HepG2 (cell line): ENCODE measurements at regions not wholly inside any gene's neighbourhood (a gene's known extent, or its start where the extent isn't known, plus 50 kb on each side); places are given as distances from the start of the nearest gene placed in this dataset.

Experiments used
- ATAC-seq: fragments of 200-7000 bp; cut with Tn5 transposase; 3 replicates; pipeline ENCODE4 v1.9.1; 2020; ENCODE audit warnings: mild to moderate bottlenecking, moderate library complexity
- BruUV-seq: library from RNA; stranded (reverse); fragments of 400-500 nt; replicated peaks from 2 replicates; lab custom pipeline; 2021; lab: Mats Ljungman, UMichigan
- CTCF ChIA-PET: fragments of 300-600 bp; formaldehyde crosslinking; extraction: SDS; loops from one replicate; lab custom pipeline; 2021; ENCODE audit warnings: low total read pairs, inconsistent platforms, low intra/inter-chr PET ratio; lab: Yijun Ruan, JAX
- POLR2A ChIA-PET: fragments of 350-600 bp; sonication (Branson Sonifier 250); formaldehyde crosslinking; loops from one replicate; lab custom pipeline; 2020; ENCODE audit warnings: antibody characterized with exemption, inconsistent platforms; lab: Yijun Ruan, JAX
- DNase-seq: peaks from one replicate; pipeline ENCODE4 v3.0.0-alpha.2; 2015; ENCODE audit warnings: low spot score
- FAIRE-seq: peaks from 3 replicates; lab custom pipeline; 2011; peaks lifted over from hg19 to GRCh38; lab: Jason Lieb, UNC
- H2AFZ ChIP-seq: one replicate; pipeline ENCODE4 v1.6.1; 2011; ENCODE audit warnings: low read length, inconsistent platforms
- H3K27ac ChIP-seq: fragments of 300-600 bp; 3 replicates; pipeline ENCODE4 v1.8.0; 2011; ENCODE audit warnings: mixed run types, mild to moderate bottlenecking, mixed read lengths, low read length, inconsistent platforms; ENCODE audit not compliant: insufficient read depth; ENCODE audit errors: extremely low read length
- H3K27me3 ChIP-seq, 2 experiments: fragments of 200-600 bp in 1 of 2; 2 replicates in 1 of 2; 3 replicates in 1 of 2; pipeline versions ENCODE4 v1.6.0 to v1.8.0; 2011; ENCODE audit warnings: low read length in 2 of 2, mild to moderate bottlenecking in 2 of 2, moderate library complexity in 2 of 2, inconsistent platforms in 1 of 2; ENCODE audit not compliant: insufficient read depth in 2 of 2, control insufficient read depth in 1 of 2
- H3K36me3 ChIP-seq, 2 experiments: fragments of 200-600 bp in 1 of 2; replicated peaks in 1 of 2; 2 replicates in 1 of 2; 3 replicates in 1 of 2; pipeline versions ENCODE4 v1.5.1 to v1.8.0; 2011; ENCODE audit warnings: low read length in 2 of 2, inconsistent platforms in 1 of 2; ENCODE audit not compliant: insufficient read depth in 2 of 2, control insufficient read depth in 1 of 2
- H3K4me1 ChIP-seq: 2 replicates; pipeline ENCODE4 v1.5.1; 2012; ENCODE audit warnings: low read length, inconsistent platforms; ENCODE audit not compliant: insufficient read depth
- H3K4me2 ChIP-seq: 2 replicates; pipeline ENCODE4 v1.6.0; 2011; ENCODE audit warnings: low read depth, low read length, inconsistent platforms
- H3K4me3 ChIP-seq, 3 experiments: fragments of 200-600 bp in 1 of 3; sonication (generic), shearing (Covaris generic) in 1 of 3; replicated peaks in 1 of 3; 2 replicates each; pipeline ENCODE4 v1.5.1; 2011 to 2016; ENCODE audit warnings: low read length in 3 of 3, inconsistent platforms in 2 of 3, low read depth in 2 of 3, mild to moderate bottlenecking in 2 of 3, control low read depth in 1 of 3, mixed read lengths in 1 of 3; ENCODE audit not compliant: insufficient read depth in 1 of 3
- H3K79me2 ChIP-seq: one replicate; pipeline ENCODE4 v1.6.1; 2011; ENCODE audit warnings: low read length, inconsistent platforms; ENCODE audit not compliant: insufficient read depth
- H3K9ac ChIP-seq: 2 replicates; pipeline ENCODE4 v1.6.0; 2011; ENCODE audit warnings: mild to moderate bottlenecking, low read depth, low read length, inconsistent platforms; ENCODE audit not compliant: insufficient read depth
- H3K9me3 ChIP-seq: 2 replicates; pipeline ENCODE4 v1.5.1; 2012; ENCODE audit warnings: mild to moderate bottlenecking, low read length
- H4K20me1 ChIP-seq: 2 replicates; pipeline ENCODE4 v1.6.0; 2011; ENCODE audit warnings: inconsistent platforms, mild to moderate bottlenecking, low read length, moderate library complexity; ENCODE audit not compliant: insufficient read depth
- ATF7 ChIP-seq, 2 experiments: fragments of 450-650 bp in 1 of 2; sonication (generic) in 1 of 2; formaldehyde crosslinking in 1 of 2; IDR thresholded peaks; 2 replicates each; pipeline versions ENCODE4 v1.4.0 to v1.6.1; 2016 to 2020; ENCODE audit warnings: antibody characterized with exemption in 1 of 2, mild to moderate bottlenecking in 1 of 2, missing genetic modification reagents in 1 of 2
- ELF3 ChIP-seq: IDR thresholded peaks from 2 replicates; pipeline ENCODE4 v1.6.1; 2016; ENCODE audit warnings: missing genetic modification reagents, missing compliant biosample characterization
- MAFK ChIP-seq, 2 experiments: IDR thresholded peaks in 1 of 2; conservative IDR thresholded peaks in 1 of 2; 2 replicates each; pipeline ENCODE4 v1.6.1; 2011; ENCODE audit warnings: improper control_type of control experiment in 2 of 2, low read length in 2 of 2
- PBX3 ChIP-seq: sonication (generic); formaldehyde crosslinking; IDR thresholded peaks from 2 replicates; pipeline ENCODE4 v1.8.1; 2023; ENCODE audit warnings: missing genetic modification reagents, inconsistent platforms, borderline replicate concordance
- ZFP37 ChIP-seq: sonication (generic); formaldehyde crosslinking; IDR thresholded peaks from 2 replicates; pipeline ENCODE4 v1.4.0; 2020; ENCODE audit warnings: missing genetic modification reagents, borderline replicate concordance
- ZFP90 ChIP-seq: sonication (generic); formaldehyde crosslinking; IDR thresholded peaks from 2 replicates; pipeline ENCODE4 v1.8.0; 2022; ENCODE audit warnings: missing genetic modification reagents, mild to moderate bottlenecking, inconsistent platforms, borderline replicate concordance
- WGBS: methylation state at CpG from one replicate; pipeline ENCODE4 v1.1.6; 2017; ENCODE audit warnings: low lambda C conversion rate; 5-methylcytosine and 5-hydroxymethylcytosine counted together
- in situ Hi-C: cut with HindIII; loops from 2 replicates; pipeline ENCODE4 v1.10.0; 2017; ENCODE audit warnings: low pct_unique_long_range_greater_than_20kb; ENCODE audit not compliant: extremely low pct_ligation_motif_present
- intact Hi-C: fragments of 100-400 bp; cut with micrococcal nuclease; formaldehyde crosslinking; loops from one replicate; pipeline ENCODE4 v1.10.0; 2022; ENCODE audit not compliant: unreplicated experiment
- TF ChIP-seq, protein P1 (sequence below): sonication (generic); formaldehyde crosslinking; IDR thresholded peaks from 2 replicates; pipeline ENCODE4 v1.4.0; 2020; ENCODE audit warnings: missing genetic modification reagents

DNA sequence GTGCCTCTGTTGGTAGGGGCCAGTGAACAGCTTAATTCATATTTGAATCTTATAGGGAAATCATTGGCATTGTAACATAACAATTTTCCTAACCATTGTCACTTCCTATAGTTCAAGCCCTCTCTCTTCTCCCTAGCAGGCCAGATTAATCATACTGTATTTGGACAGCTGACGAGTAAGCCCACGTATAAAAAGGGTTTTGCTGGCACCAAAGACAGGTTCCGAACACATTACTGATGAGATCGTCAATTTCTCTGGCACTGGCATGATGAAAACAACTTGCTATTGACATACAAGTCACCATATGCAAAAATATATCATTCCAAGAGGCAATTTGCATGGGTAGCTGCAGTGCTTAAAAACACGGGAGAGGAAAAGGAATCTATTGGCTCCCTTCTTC is 891.1 kb upstream of the AUTS2 start:
- H3K36me3 ChIP-seq = no peaks in the 10 kb centered on the region
- TF ChIP-seq ZFP37 (CRISPR knock-in tag) (no peak), ZFP90 (CRISPR knock-in tag) (no peak), MAFK (conservative IDR thresholded peaks at IDR 0.05 in 1 of 2, IDR thresholded peaks at IDR 0.05 in 1 of 2; ENCODE audit: low read length in 2 of 2) (0 out of 4 replicates have a peak, but pooled peaks of 1 of the 2 experiments have one; percentile 41), PBX3 (CRISPR knock-in tag) (no peak), ATF7 (IDR thresholded peaks at IDR 0.05) (no peak), ATF7 (CRISPR knock-in tag; IDR thresholded peaks at IDR 0.05) (no peak), ELF3 (CRISPR knock-in tag) (no peak)
- TF ChIP-seq, protein P1, sequence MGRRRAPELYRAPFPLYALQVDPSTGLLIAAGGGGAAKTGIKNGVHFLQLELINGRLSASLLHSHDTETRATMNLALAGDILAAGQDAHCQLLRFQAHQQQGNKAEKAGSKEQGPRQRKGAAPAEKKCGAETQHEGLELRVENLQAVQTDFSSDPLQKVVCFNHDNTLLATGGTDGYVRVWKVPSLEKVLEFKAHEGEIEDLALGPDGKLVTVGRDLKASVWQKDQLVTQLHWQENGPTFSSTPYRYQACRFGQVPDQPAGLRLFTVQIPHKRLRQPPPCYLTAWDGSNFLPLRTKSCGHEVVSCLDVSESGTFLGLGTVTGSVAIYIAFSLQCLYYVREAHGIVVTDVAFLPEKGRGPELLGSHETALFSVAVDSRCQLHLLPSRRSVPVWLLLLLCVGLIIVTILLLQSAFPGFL (CRISPR knock-in tag) = no peak
- TF ChIP-seq, all 625 proteins: peak for 1
- FAIRE-seq (no peak), DNase-seq (no peak), ATAC-seq (no peak)
- Histone ChIP-seq H3K4me2 (no peak overlapping the region), H3K27ac (no peak overlapping the region), H3K4me3 (no peak overlapping the region), H3K4me1 (no peaks in the 10 kb centered on the region), H4K20me1 (no peaks in the 10 kb centered on the region), H2AFZ (no peak overlapping the region), H3K79me2 (no peaks in the 10 kb centered on the region), H3K27me3 (no peaks in the 10 kb centered on the region), H3K9ac (no peak overlapping the region), H3K9me3 (peaks cover 10% of the 10 kb centered on the region)
- intact Hi-C loops = no loop called here
- ChIA-PET CTCF (no interaction called here), POLR2A (no interaction called here)
- no TSS peak for BruUV-seq
- WGBS = 53% methylated on average over 5 of the region's 5 CpGs
- in situ Hi-C loops = no loop called here
